K562 (cell line): ENCODE measurements at regions not wholly inside any gene's neighbourhood (a gene's known extent, or its start where the extent isn't known, plus 50 kb on each side); places are given as distances from the start of the nearest gene placed in this dataset.

ENCODE experiments used
- ATAC-seq: fragments of 200-7000 bp; cut with Tn5 transposase; 3 replicates; pipeline ENCODE4 v1.9.1; 2020; ENCODE audit warnings: moderate library complexity
- BruUV-seq: library from RNA; stranded (reverse); fragments of 400-500 nt; replicated peaks from 2 replicates; lab custom pipeline; 2021; lab: Mats Ljungman, UMichigan
- CTCF ChIA-PET: fragments of 300-600 bp; formaldehyde crosslinking; extraction: SDS; loops from one replicate; lab custom pipeline; 2021; ENCODE audit warnings: low intra/inter-chr PET ratio; lab: Yijun Ruan, JAX
- POLR2A ChIA-PET: fragments of 300-600, 350-650 bp; sonication (Branson Sonifier 250); formaldehyde crosslinking; extraction: SDS; loops from one replicate; lab custom pipeline; 2021; ENCODE audit warnings: antibody characterized with exemption, inconsistent platforms; lab: Yijun Ruan, JAX
- DNase-seq, 4 experiments: peaks; one replicate each; pipeline versions ENCODE4 v3.0.0 to v3.0.0-alpha.2; 2011 to 2018; ENCODE audit warnings: low spot score in 3 of 4, mixed read lengths in 3 of 4; ENCODE audit errors: extremely low read depth in 1 of 4
- FAIRE-seq: peaks from 2 replicates; lab custom pipeline; 2011; peaks lifted over from hg19 to GRCh38; lab: Jason Lieb, UNC
- H2AFZ ChIP-seq: 2 replicates; pipeline ENCODE4 v1.6.0; 2011; ENCODE audit warnings: low read depth, low read length, control low read depth, inconsistent platforms
- H3K27ac ChIP-seq: fragments of 200-600 bp; 3 replicates; pipeline ENCODE4 v1.8.0; 2011; ENCODE audit warnings: low read depth, mild to moderate bottlenecking, control low read depth, inconsistent platforms, low read length, moderate library complexity, mixed read lengths; ENCODE audit errors: extremely low read depth
- H3K27me3 ChIP-seq, 2 experiments: fragments of 300-600 bp in 1 of 2; 2 replicates in 1 of 2; 3 replicates in 1 of 2; pipeline versions ENCODE4 v1.6.0 to v1.8.0; 2011; ENCODE audit warnings: inconsistent platforms in 2 of 2, low read length in 2 of 2, mild to moderate bottlenecking in 1 of 2, mixed read lengths in 1 of 2, moderate library complexity in 1 of 2; ENCODE audit not compliant: control insufficient read depth in 2 of 2, insufficient read depth in 2 of 2
- H3K36me3 ChIP-seq: fragments of 300-600 bp; 3 replicates; pipeline ENCODE4 v1.8.0; 2011; ENCODE audit warnings: mild to moderate bottlenecking, low read length, inconsistent platforms; ENCODE audit not compliant: control insufficient read depth, insufficient read depth
- H3K4me1 ChIP-seq, 2 experiments: fragments of 200-600 bp in 1 of 2; replicated peaks in 1 of 2; 2 replicates in 1 of 2; 3 replicates in 1 of 2; pipeline versions ENCODE4 v1.5.1 to v1.8.0; 2011; ENCODE audit warnings: inconsistent platforms in 2 of 2, low read length in 2 of 2, mild to moderate bottlenecking in 1 of 2, mixed read lengths in 1 of 2, moderate library complexity in 1 of 2; ENCODE audit not compliant: control insufficient read depth in 2 of 2, insufficient read depth in 2 of 2
- H3K4me2 ChIP-seq: 2 replicates; pipeline ENCODE4 v1.6.1; 2011; ENCODE audit warnings: low read length, control low read depth, inconsistent platforms, mixed read lengths; ENCODE audit not compliant: insufficient read depth
- H3K4me3 ChIP-seq: fragments of 200-600 bp; sonication (generic), shearing (Covaris generic); 2 replicates; pipeline ENCODE4 v1.5.1; 2016; ENCODE audit warnings: control low read depth, inconsistent platforms
- H3K79me2 ChIP-seq: fragments of 200-600 bp; 3 replicates; pipeline ENCODE4 v1.8.0; 2011; ENCODE audit warnings: low read length, inconsistent platforms; ENCODE audit not compliant: control insufficient read depth, insufficient read depth
- H3K9ac ChIP-seq, 2 experiments: 2 replicates each; pipeline versions ENCODE4 v1.6.0 to v1.6.1; 2011; ENCODE audit warnings: low read depth in 2 of 2, low read length in 2 of 2, control low read depth in 1 of 2, inconsistent platforms in 1 of 2, mild to moderate bottlenecking in 1 of 2, mixed read lengths in 1 of 2; ENCODE audit not compliant: insufficient read depth in 1 of 2
- H3K9me1 ChIP-seq: one replicate; pipeline ENCODE4 v1.6.0; 2011; ENCODE audit warnings: inconsistent platforms, mild to moderate bottlenecking, low read length, moderate library complexity; ENCODE audit not compliant: control insufficient read depth, insufficient read depth
- H3K9me3 ChIP-seq: replicated peaks from 2 replicates; pipeline ENCODE4 v1.5.1; 2011; ENCODE audit warnings: low read depth, low read length, inconsistent platforms; ENCODE audit not compliant: control insufficient read depth, insufficient read depth
- H4K20me1 ChIP-seq: replicated peaks from 2 replicates; pipeline ENCODE4 v1.6.1; 2011; ENCODE audit warnings: low read length, inconsistent platforms, mixed read lengths; ENCODE audit not compliant: control insufficient read depth, insufficient read depth
- ARNT ChIP-seq, 2 experiments: fragments of 450-650 bp; IDR thresholded peaks; 2 replicates each; pipeline ENCODE4 v1.6.1; 2016; ENCODE audit warnings: mild to moderate bottlenecking in 1 of 2
- CBX1 ChIP-seq: sonication (generic); IDR thresholded peaks from 2 replicates; pipeline ENCODE4 v1.6.1; 2016; ENCODE audit warnings: antibody characterized with exemption, low read depth, mild to moderate bottlenecking
- KAT2B ChIP-seq: IDR thresholded peaks from one replicate; pipeline ENCODE4 v1.6.1; 2012; ENCODE audit warnings: low read depth, mild to moderate bottlenecking, control low read depth, inconsistent platforms, low read length, moderate library complexity
- KLF16 ChIP-seq: IDR thresholded peaks from 2 replicates; pipeline ENCODE4 v1.6.1; 2016; ENCODE audit warnings: antibody characterized with exemption
- L3MBTL2 ChIP-seq: fragments of 450-650 bp; IDR thresholded peaks from 2 replicates; pipeline ENCODE4 v1.6.1; 2016; ENCODE audit warnings: mild to moderate bottlenecking, moderate library complexity
- TCF7 ChIP-seq: sonication (generic); IDR thresholded peaks from 2 replicates; pipeline ENCODE4 v1.6.1; 2016; ENCODE audit warnings: antibody characterized with exemption, borderline replicate concordance
- TRIM28 ChIP-seq: fragments of 450-650 bp; IDR thresholded peaks from 2 replicates; pipeline ENCODE4 v1.6.1; 2017
- U2AF1 ChIP-seq: fragments of 200-400 bp; formaldehyde crosslinking; optimal IDR thresholded peaks from 2 replicates; pipeline ENCODE3; 2017; ENCODE audit warnings: mild to moderate bottlenecking, low read depth, low read length, moderate library complexity
- USF1 ChIP-seq: sonication (generic); formaldehyde crosslinking; IDR thresholded peaks from 2 replicates; pipeline ENCODE4 v1.9.0; 2022; ENCODE audit warnings: mild to moderate bottlenecking, missing genetic modification reagents
- USF2 ChIP-seq: sonication (generic); formaldehyde crosslinking; IDR thresholded peaks from 2 replicates; pipeline ENCODE4 v1.5.0; 2020; ENCODE audit warnings: missing genetic modification reagents
- ZNF280A ChIP-seq: fragments of 450-650 bp; IDR thresholded peaks from 2 replicates; pipeline ENCODE4 v1.6.1; 2018; ENCODE audit warnings: mild to moderate bottlenecking, low read depth; ENCODE audit not compliant: partially characterized antibody
- WGBS: fragments of 100-300 bp; shearing (Covaris generic); methylation state at CpG from one replicate; pipeline ENCODE4 v1.1.6; 2016; ENCODE audit warnings: low coverage, mixed read lengths; ENCODE audit not compliant: insufficient coverage; ENCODE audit errors: missing lambda C conversion rate; 5-methylcytosine and 5-hydroxymethylcytosine counted together
- in situ Hi-C: fragments of 300-500 bp; cut with MboI; formaldehyde crosslinking; loops from 4 replicates; pipeline ENCODE4 v1.15.0; 2018; ENCODE audit warnings: inconsistent platforms, mixed read lengths
- intact Hi-C: fragments of 100-400 bp; cut with micrococcal nuclease; formaldehyde crosslinking; loops from 2 replicates; pipeline ENCODE4 v1.14.2; 2022

- BruUV-seq, result no TSS peak
- ATAC-seq (no peak), DNase-seq (no peak), FAIRE-seq (no peak)
- TF ChIP-seq TRIM28 (no peak), ARNT (IDR thresholded peaks at IDR 0.05) (no peak), U2AF1 (no peak), CBX1 (no peak), TCF7 (no peak), ZNF280A (no peak), USF2 (CRISPR knock-in tag) (no peak), KAT2B (no peak), USF1 (no peak), L3MBTL2 (no peak), KLF16 (no peak)
- Histone ChIP-seq H3K4me2 (no peak overlapping the region), H2AFZ (no peak overlapping the region), H3K79me2 (no peaks in the 10 kb centered on the region), H3K9me1 (no peaks in the 10 kb centered on the region), H3K4me1 (no peaks in the 10 kb centered on the region), H3K4me3 (no peak overlapping the region), H3K9ac (no peak overlapping the region), H3K36me3 (no peaks in the 10 kb centered on the region), H3K27ac (no peak overlapping the region), H3K9me3 (no peaks in the 10 kb centered on the region), H4K20me1 (no peaks in the 10 kb centered on the region), H3K27me3 (no peaks in the 10 kb centered on the region)
- intact Hi-C loops, result no loop called here
- 0% methylated on average over 1 of the region's 1 CpG for WGBS
- in situ Hi-C loops, result no loop called here
- ChIA-PET CTCF (no interaction called here), POLR2A (no interaction called here)
Measured at GRCh38 chr10:108765794-108766193, 1157.5 kb downstream of the XPNPEP1 start.
